GM19328 (cell line): ENCODE measurements at regions not wholly inside any gene's neighbourhood (a gene's known extent, or its start where the extent isn't known, plus 50 kb on each side); places are given as distances from the start of the nearest gene placed in this dataset.

Source experiments
- ATAC-seq: cut with Tn5 transposase; IDR thresholded peaks from one replicate; pipeline ENCODE4 v1.9.1; 2021; ENCODE audit warnings: mild to moderate bottlenecking, moderate library complexity; ENCODE audit not compliant: unreplicated experiment

DNA sequence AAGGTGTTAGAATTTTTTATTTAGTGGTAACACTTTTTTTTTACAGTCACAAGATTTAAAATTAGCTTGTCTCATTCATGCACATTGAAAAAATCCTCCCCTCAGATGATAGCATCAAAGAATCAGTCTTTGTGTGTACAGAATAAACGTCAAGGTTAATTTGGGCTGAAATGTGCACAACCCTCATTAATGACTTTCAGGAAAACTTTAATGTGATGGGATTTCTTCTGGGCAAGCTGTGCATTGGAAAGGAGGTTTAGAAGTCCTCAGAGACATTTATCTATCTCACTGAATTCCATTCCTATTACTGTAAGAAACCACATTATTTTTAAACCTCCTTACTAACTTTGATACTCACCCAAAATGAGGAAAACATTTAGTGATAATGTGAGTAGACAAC, 88.2 kb upstream of the TECRL start:
- no peak for ATAC-seq

DNA sequence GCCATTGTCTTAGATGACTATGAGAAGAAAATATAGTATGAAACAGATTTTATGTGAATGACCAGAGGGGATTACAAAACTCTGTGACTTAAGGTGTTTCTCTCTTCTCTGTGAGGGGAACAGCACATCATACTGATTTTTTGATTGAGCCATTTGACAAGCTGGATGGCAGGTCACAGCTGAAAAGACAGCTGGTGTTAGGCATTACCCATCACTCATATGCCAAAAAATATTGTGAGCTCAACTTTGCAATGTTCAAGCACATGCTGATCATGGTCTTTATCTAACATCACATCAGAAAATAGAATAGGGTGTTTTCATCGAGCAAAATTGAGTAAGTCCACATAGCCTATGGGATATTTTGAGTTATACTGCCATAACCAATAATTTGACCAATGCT, 86.7 kb upstream of the TECRL start:
- no peak for ATAC-seq

- ATAC-seq, result no peak
Measured at GRCh38 chr4:64489628-64490027, 80.4 kb upstream of the TECRL start.

DNA sequence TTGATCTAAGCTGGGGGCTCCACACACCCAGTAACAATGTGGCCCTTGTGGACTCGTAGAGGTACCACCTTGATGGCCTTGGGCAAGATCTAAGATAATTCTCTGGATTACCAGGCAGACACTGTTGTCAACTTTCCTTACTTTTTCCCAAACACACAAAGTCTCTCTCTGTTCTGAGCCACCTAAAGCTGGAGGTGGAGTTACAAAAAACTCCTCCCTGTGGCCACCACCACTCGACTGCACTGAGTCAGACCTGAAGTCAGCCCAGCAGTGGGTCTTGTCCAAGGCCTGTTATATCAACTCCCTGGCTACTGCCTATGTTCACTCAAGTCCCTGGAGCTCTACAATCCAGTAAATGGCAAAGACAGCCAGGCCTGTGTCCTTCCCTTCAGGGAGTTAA, 70.1 kb upstream of the TECRL start:
- ATAC-seq, result no peak

DNA sequence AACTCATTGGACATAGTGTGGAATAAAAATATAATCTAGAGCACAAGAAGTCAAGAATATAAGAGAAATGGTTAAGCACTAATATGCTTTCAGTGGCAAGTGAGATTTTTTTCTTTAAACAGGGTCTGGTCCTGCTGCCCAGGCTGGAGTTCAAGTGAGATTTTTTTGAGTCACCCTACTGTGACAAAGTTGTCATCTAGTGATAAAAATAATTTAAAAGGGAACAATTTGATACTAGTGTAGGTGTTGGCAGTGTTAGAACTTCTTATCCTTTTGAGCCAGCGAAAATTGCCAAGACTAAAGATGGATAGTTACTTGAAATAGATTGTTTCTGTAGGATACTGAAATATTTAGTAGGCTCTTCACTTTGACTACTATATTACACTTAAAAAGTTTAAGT, 67.9 kb upstream of the TECRL start:
- no peak for ATAC-seq

DNA sequence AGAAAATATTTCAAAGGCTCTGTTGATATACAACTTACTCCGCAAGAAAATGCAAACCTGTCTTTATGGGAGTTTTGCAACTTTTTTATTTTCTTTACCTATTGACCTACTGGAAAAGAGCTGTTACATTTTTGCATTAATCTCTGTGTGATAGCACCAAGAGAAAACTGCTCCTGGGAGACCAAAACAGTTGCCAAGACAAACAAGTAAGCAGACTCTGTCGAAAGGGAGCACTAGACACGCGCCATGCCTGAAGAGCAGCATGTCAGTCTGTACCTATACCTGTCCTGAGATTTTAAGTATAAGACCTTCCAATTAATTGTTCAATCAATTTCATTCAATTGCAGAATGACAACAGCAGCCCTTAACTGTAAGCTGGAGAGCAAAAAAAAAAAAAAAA, 56.0 kb upstream of the TECRL start:
- no peak for ATAC-seq

DNA sequence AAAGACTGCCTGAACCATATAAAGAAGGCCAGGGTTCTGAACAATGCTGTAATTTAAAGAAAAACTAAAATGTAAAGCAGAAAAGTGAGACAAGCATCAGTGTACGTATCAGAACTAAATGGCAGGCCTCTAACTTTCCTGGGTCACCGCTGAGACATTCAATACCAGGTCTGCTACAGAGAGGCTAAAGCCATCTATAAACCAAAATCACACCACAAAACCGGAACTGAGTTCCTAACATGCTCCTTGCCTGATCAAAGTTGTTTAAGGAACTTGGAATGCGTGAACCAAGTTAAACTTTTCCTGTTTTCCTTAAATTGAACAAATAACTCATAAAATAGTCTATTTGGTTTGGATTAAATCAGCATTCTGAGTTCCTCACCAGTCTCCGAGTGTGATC, 55.3 kb upstream of the TECRL start:
- no peak for ATAC-seq
